GM12878 (cell line): ENCODE measurements at regions not wholly inside any gene's neighbourhood (a gene's known extent, or its start where the extent isn't known, plus 50 kb on each side); places are given as distances from the start of the nearest gene placed in this dataset.

ENCODE experiments used
- ATAC-seq: fragments of 200-7000 bp; cut with Tn5 transposase; 3 replicates; pipeline ENCODE4 v1.9.1; 2020; ENCODE audit warnings: mild to moderate bottlenecking, moderate library complexity
- BruUV-seq: library from RNA; stranded (reverse); fragments of 400-500 nt; replicated peaks from 2 replicates; lab custom pipeline; 2021; lab: Mats Ljungman, UMichigan
- CTCF ChIA-PET: fragments of 300-600 bp; sonication (Branson Sonifier 250); formaldehyde crosslinking; extraction: SDS; loops from one replicate; lab custom pipeline; 2021; ENCODE audit warnings: inconsistent platforms; lab: Yijun Ruan, JAX
- POLR2A ChIA-PET: fragments of 350-600 bp; formaldehyde crosslinking; extraction: SDS; loops from one replicate; lab custom pipeline; 2021; ENCODE audit warnings: inconsistent platforms; lab: Charles Lee
- RAD21 ChIA-PET: fragments of 300-600 bp; sonication (Branson Sonifier 250); formaldehyde crosslinking; loops from one replicate; lab custom pipeline; 2023; ENCODE audit warnings: antibody characterized with exemption; ENCODE audit not compliant: unreplicated experiment; lab: Charles Lee
- SMC1A ChIA-PET: fragments of 300-600 bp; sonication (Branson Sonifier 250); formaldehyde crosslinking; loops from one replicate; lab custom pipeline; 2023; ENCODE audit not compliant: unreplicated experiment, uncharacterized antibody; lab: Charles Lee
- DNase-seq: peaks from one replicate; pipeline ENCODE4 v3.0.0-alpha.2; 2011; ENCODE audit warnings: low read depth, low spot score
- FAIRE-seq: peaks from 3 replicates; lab custom pipeline; 2011; peaks lifted over from hg19 to GRCh38; lab: Jason Lieb, UNC
- H2AFZ ChIP-seq: 2 replicates; pipeline ENCODE4 v1.6.0; 2011; ENCODE audit warnings: low read depth, low read length, control low read depth; ENCODE audit not compliant: control insufficient read depth
- H3K27ac ChIP-seq: 2 replicates; pipeline ENCODE4 v1.5.1; 2011; ENCODE audit warnings: control low read depth; ENCODE audit not compliant: control insufficient read depth, insufficient read depth
- H3K27me3 ChIP-seq, 2 experiments: replicated peaks in 1 of 2; 2 replicates each; pipeline versions ENCODE4 v1.6.0 to v1.6.1; 2011; ENCODE audit warnings: low read length in 1 of 2; ENCODE audit not compliant: control insufficient read depth in 2 of 2, insufficient read depth in 2 of 2
- H3K36me3 ChIP-seq, 2 experiments: 2 replicates each; pipeline ENCODE4 v1.5.1; 2011; ENCODE audit warnings: low read length in 1 of 2; ENCODE audit not compliant: control insufficient read depth in 2 of 2, insufficient read depth in 2 of 2
- H3K4me1 ChIP-seq: 2 replicates; pipeline ENCODE4 v1.6.1; 2011; ENCODE audit warnings: mild to moderate bottlenecking, low read length, moderate library complexity, mixed read lengths; ENCODE audit not compliant: control insufficient read depth, insufficient read depth
- H3K4me2 ChIP-seq: 2 replicates; pipeline ENCODE4 v1.6.0; 2011; ENCODE audit warnings: control low read depth; ENCODE audit not compliant: control insufficient read depth, insufficient read depth
- H3K4me3 ChIP-seq: fragments of 200-600 bp; sonication (generic); 2 replicates; pipeline ENCODE4 v1.5.1; 2016
- H3K79me2 ChIP-seq: 2 replicates; pipeline ENCODE4 v1.6.0; 2011; ENCODE audit warnings: low read length; ENCODE audit not compliant: control insufficient read depth, insufficient read depth
- H3K9ac ChIP-seq: 2 replicates; pipeline ENCODE4 v1.8.0; 2011; ENCODE audit warnings: low read length, control low read depth, mixed read lengths; ENCODE audit not compliant: control insufficient read depth, insufficient read depth
- H3K9me3 ChIP-seq: replicated peaks from 3 replicates; pipeline ENCODE4 v1.5.1; 2011; ENCODE audit warnings: mild to moderate bottlenecking, low read length; ENCODE audit not compliant: control insufficient read depth, insufficient read depth
- H4K20me1 ChIP-seq: 2 replicates; pipeline ENCODE4 v1.6.0; 2011; ENCODE audit not compliant: control insufficient read depth, insufficient read depth
- IKZF1 ChIP-seq: fragments of 450-650 bp; conservative IDR thresholded peaks from 2 replicates; pipeline ENCODE4 v1.6.1; 2017; ENCODE audit warnings: antibody characterized with exemption, mild to moderate bottlenecking
- KAT2A ChIP-seq: conservative IDR thresholded peaks from 2 replicates; pipeline ENCODE4 v1.6.1; 2011; ENCODE audit warnings: low read depth, low read length; ENCODE audit not compliant: control insufficient read depth
- KDM1A ChIP-seq: fragments of 200-600 bp; sonication (generic); IDR thresholded peaks from 2 replicates; pipeline ENCODE4 v1.6.1; 2016; ENCODE audit warnings: borderline replicate concordance
- PML ChIP-seq: IDR thresholded peaks from 2 replicates; pipeline ENCODE4 v1.6.1; 2012; ENCODE audit warnings: low read length, inconsistent platforms
- POLR2AphosphoS5 ChIP-seq: IDR thresholded peaks from 2 replicates; pipeline ENCODE4 v1.6.1; 2011; ENCODE audit warnings: mild to moderate bottlenecking, low read length, inconsistent platforms
- PRDM15 ChIP-seq: fragments of 450-650 bp; formaldehyde crosslinking; IDR thresholded peaks from 2 replicates; pipeline ENCODE4 v1.4.0; 2020; ENCODE audit warnings: mild to moderate bottlenecking, moderate library complexity
- RAD21 ChIP-seq: IDR thresholded peaks from 2 replicates; pipeline ENCODE4 v1.6.1; 2011; ENCODE audit warnings: mild to moderate bottlenecking, low read depth, low read length, moderate library complexity; ENCODE audit not compliant: insufficient read depth
- WGBS: methylation state at CpG from one replicate; pipeline ENCODE4 v1.1.6; 2016; ENCODE audit warnings: low lambda C conversion rate; ENCODE audit not compliant: insufficient replicate concordance, insufficient coverage; ENCODE audit errors: missing lambda C conversion rate; 5-methylcytosine and 5-hydroxymethylcytosine counted together
- in situ Hi-C: fragments of 300-500 bp; cut with MboI; formaldehyde crosslinking; loops from 9 replicates; pipeline ENCODE4 v1.14.3; 2018; ENCODE audit warnings: mixed read lengths
- intact Hi-C: fragments of 100-400 bp; cut with micrococcal nuclease; formaldehyde crosslinking; loops from one replicate; pipeline ENCODE4 v1.14.2; 2022; ENCODE audit not compliant: unreplicated experiment

DNA sequence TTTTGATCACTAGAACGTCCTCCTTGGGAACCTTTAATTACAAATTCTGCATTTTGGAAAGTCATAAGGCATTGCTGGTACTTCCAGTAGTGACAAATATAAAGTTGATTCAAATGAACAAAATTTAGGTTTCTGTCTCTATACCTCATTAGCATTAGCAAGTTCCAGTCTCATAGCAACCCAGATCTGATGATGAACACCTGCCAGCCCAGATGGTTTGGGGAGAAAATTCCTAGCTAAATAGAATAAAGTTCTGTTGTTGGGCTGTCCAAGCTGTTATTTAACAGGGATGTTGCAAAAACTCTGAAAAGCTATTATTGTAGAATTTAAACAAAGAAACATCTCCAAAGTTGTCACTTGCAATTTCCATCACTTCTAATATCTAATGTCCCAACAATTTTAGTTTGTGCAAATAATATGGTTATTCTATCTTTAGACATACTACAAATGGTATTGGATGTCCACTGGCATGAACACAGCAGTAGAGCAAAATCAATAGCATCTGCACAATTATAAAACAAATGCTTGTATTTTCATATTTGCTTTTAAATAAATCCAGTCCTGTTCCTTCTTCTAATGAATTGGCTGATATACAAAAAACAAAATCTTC, 299.4 kb downstream of the SLC16A7 start:
- H3K27ac ChIP-seq = no peak overlapping the region
- ChIA-PET CTCF (no interaction called here), POLR2A (no interaction called here), RAD21 (no interaction called here), SMC1A (no interaction called here)
- no peaks in the 10 kb centered on the region for H4K20me1 ChIP-seq
- intact Hi-C loops (no loop called here), in situ Hi-C loops (no loop called here)
- H2AFZ ChIP-seq = no peak overlapping the region
- H3K79me2 ChIP-seq = no peaks in the 10 kb centered on the region
- no peaks in the 10 kb centered on the region for H3K36me3 ChIP-seq
- no peak overlapping the region for H3K4me2 ChIP-seq
- no peak overlapping the region for H3K9ac ChIP-seq
- no peak for FAIRE-seq
- TF ChIP-seq KDM1A = no peak
- TF ChIP-seq POLR2AphosphoS5 = no peak
- TF ChIP-seq RAD21 = no peak
- no peak for TF ChIP-seq PML
- TF ChIP-seq IKZF1 = no peak
- no peak for TF ChIP-seq PRDM15 (CRISPR knock-in tag)
- TF ChIP-seq KAT2A = no peak
- no peaks in the 10 kb centered on the region for H3K4me1 ChIP-seq
- BruUV-seq = no TSS peak
- no peak overlapping the region for H3K4me3 ChIP-seq
- no peaks in the 10 kb centered on the region for H3K9me3 ChIP-seq
- 0% methylated on average over 1 of the region's 1 CpG for WGBS
- no peaks in the 10 kb centered on the region for H3K27me3 ChIP-seq
- no peak for ATAC-seq
- DNase-seq = no peak
